Keratinocyte (primary cell): ENCODE measurements at regions not wholly inside any gene's neighbourhood (a gene's known extent, or its start where the extent isn't known, plus 50 kb on each side); places are given as distances from the start of the nearest gene placed in this dataset.

Experiments
- DNase-seq: peaks from one replicate; pipeline ENCODE4 v3.0.0-alpha.2; 2011; ENCODE audit warnings: low read depth, missing footprints, low spot score
- FAIRE-seq: peaks from 2 replicates; lab custom pipeline; 2011; peaks lifted over from hg19 to GRCh38; lab: Jason Lieb, UNC
- H2AFZ ChIP-seq: 2 replicates; pipeline ENCODE4 v1.6.0; 2012; ENCODE audit warnings: low read length, control low read depth, inconsistent platforms; ENCODE audit not compliant: control insufficient read depth
- H3K27ac ChIP-seq: 2 replicates; pipeline ENCODE4 v1.5.1; 2011; ENCODE audit warnings: low read length; ENCODE audit not compliant: control insufficient read depth, insufficient read depth
- H3K27me3 ChIP-seq: 3 replicates; pipeline ENCODE4 v1.6.0; 2011; ENCODE audit warnings: low read length; ENCODE audit not compliant: control insufficient read depth, insufficient read depth; ENCODE audit errors: extremely low read depth
- H3K36me3 ChIP-seq, 2 experiments: 2 replicates in 1 of 2; 3 replicates in 1 of 2; pipeline ENCODE4 v1.5.1; 2011; ENCODE audit warnings: low read length in 2 of 2, mild to moderate bottlenecking in 1 of 2; ENCODE audit not compliant: control insufficient read depth in 2 of 2, insufficient read depth in 2 of 2; ENCODE audit errors: extremely low read depth in 1 of 2
- H3K4me1 ChIP-seq: 3 replicates; pipeline ENCODE4 v1.5.1; 2011; ENCODE audit warnings: low read length; ENCODE audit not compliant: control insufficient read depth, insufficient read depth; ENCODE audit errors: extremely low read depth
- H3K4me2 ChIP-seq: 3 replicates; pipeline ENCODE4 v1.6.0; 2011; ENCODE audit warnings: low read depth, low read length; ENCODE audit not compliant: control insufficient read depth, insufficient read depth; ENCODE audit errors: extremely low read depth
- H3K4me3 ChIP-seq, 3 experiments: fragments of 200-600 bp in 1 of 3; sonication (generic) in 1 of 3; 2 replicates in 2 of 3; 3 replicates in 1 of 3; pipeline ENCODE4 v1.5.1; 2011 to 2016; ENCODE audit warnings: low read length in 3 of 3, mild to moderate bottlenecking in 3 of 3, control low read depth in 2 of 3, inconsistent platforms in 1 of 3, low read depth in 1 of 3, mixed read lengths in 1 of 3, mixed run types in 1 of 3, moderate library complexity in 1 of 3; ENCODE audit not compliant: control insufficient read depth in 2 of 3, insufficient read depth in 2 of 3; ENCODE audit errors: extremely low read depth in 1 of 3
- H3K79me2 ChIP-seq: 2 replicates; pipeline ENCODE4 v1.6.0; 2012; ENCODE audit warnings: low read length; ENCODE audit not compliant: control insufficient read depth, insufficient read depth
- H3K9ac ChIP-seq: 3 replicates; pipeline ENCODE4 v1.6.0; 2011; ENCODE audit warnings: low read length; ENCODE audit not compliant: control insufficient read depth, insufficient read depth; ENCODE audit errors: extremely low read depth
- H3K9me1 ChIP-seq: 3 replicates; pipeline ENCODE4 v1.6.0; 2011; ENCODE audit warnings: low read length; ENCODE audit not compliant: control insufficient read depth, insufficient read depth; ENCODE audit errors: extremely low read depth
- H3K9me3 ChIP-seq: 2 replicates; pipeline ENCODE4 v1.5.1; 2012; ENCODE audit warnings: low read depth, low read length; ENCODE audit not compliant: control insufficient read depth
- H4K20me1 ChIP-seq: 3 replicates; pipeline ENCODE4 v1.6.0; 2011; ENCODE audit warnings: low read length; ENCODE audit not compliant: control insufficient read depth, insufficient read depth; ENCODE audit errors: extremely low read depth
- EZH2 ChIP-seq: IDR thresholded peaks from one replicate; pipeline ENCODE4 v1.6.1; 2012; ENCODE audit warnings: inconsistent platforms, mild to moderate bottlenecking, low read length, moderate library complexity
- dilution Hi-C: fragments of 300-500 bp; cut with MboI; formaldehyde crosslinking; loops from one replicate; pipeline ENCODE4 v1.7.0; 2020; ENCODE audit warnings: low sequenced_read_pairs; ENCODE audit not compliant: extremely low pct_ligation_motif_present
- TF ChIP-seq, protein P1 (sequence below), 3 experiments: IDR thresholded peaks in 1 of 3; conservative IDR thresholded peaks in 1 of 3; optimal IDR thresholded peaks in 1 of 3; 2 replicates in 2 of 3; 3 replicates in 1 of 3; pipeline versions ENCODE3 to v1.5.1; 2011; ENCODE audit warnings: low read length in 3 of 3, mild to moderate bottlenecking in 3 of 3, moderate library complexity in 2 of 3, control low read depth in 1 of 3, inconsistent platforms in 1 of 3; ENCODE audit not compliant: insufficient read depth in 2 of 3; ENCODE audit errors: extremely low read depth in 1 of 3

DNA sequence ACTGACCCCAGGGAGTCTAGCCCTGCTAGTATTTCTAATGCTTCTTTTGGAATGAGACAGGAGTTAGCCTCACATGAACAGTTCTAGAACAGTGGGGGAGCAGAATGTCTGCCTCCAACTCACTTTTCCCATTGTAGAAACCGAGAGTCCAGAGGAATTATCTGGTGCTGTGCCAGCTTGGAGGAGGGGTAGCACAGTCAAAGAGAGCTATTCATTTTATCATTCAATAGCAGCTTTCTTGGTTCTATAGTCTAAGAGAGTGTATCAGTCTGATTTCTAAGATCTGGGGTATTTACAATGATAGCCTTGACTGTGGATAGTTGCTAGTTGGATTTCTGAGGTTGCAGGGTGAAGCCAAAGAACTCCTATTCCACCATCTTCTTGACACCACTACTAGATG lies 448.2 kb downstream of the RFPL4B start:
- no peak for FAIRE-seq
- no peak overlapping the region for H3K4me2 ChIP-seq
- no peaks in the 10 kb centered on the region for H3K4me1 ChIP-seq
- H2AFZ ChIP-seq: no peak overlapping the region
- no peak overlapping the region for H3K9ac ChIP-seq
- no peak for DNase-seq
- no peak overlapping the region for H3K4me3 ChIP-seq
- H3K27ac ChIP-seq: no peak overlapping the region
- H3K36me3 ChIP-seq: no peaks in the 10 kb centered on the region
- dilution Hi-C loops: loop anchor here (25.0 kb wide), 1 partner anchor 1092 kb away; no protein-coding TSS in a partner anchor
- H3K79me2 ChIP-seq: no peaks in the 10 kb centered on the region
- H4K20me1 ChIP-seq: no peaks in the 10 kb centered on the region
- H3K9me1 ChIP-seq: no peaks in the 10 kb centered on the region
- no peak for TF ChIP-seq EZH2
- TF ChIP-seq, protein P1, sequence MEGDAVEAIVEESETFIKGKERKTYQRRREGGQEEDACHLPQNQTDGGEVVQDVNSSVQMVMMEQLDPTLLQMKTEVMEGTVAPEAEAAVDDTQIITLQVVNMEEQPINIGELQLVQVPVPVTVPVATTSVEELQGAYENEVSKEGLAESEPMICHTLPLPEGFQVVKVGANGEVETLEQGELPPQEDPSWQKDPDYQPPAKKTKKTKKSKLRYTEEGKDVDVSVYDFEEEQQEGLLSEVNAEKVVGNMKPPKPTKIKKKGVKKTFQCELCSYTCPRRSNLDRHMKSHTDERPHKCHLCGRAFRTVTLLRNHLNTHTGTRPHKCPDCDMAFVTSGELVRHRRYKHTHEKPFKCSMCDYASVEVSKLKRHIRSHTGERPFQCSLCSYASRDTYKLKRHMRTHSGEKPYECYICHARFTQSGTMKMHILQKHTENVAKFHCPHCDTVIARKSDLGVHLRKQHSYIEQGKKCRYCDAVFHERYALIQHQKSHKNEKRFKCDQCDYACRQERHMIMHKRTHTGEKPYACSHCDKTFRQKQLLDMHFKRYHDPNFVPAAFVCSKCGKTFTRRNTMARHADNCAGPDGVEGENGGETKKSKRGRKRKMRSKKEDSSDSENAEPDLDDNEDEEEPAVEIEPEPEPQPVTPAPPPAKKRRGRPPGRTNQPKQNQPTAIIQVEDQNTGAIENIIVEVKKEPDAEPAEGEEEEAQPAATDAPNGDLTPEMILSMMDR (optimal IDR thresholded peaks at IDR 0.05 in 1 of 3, IDR thresholded peaks at IDR 0.05 in 1 of 3, conservative IDR thresholded peaks at IDR 0.05 in 1 of 3; ENCODE audit: extremely low read depth in 1 of 3, insufficient read depth in 2 of 3, low read length in 3 of 3): no peak
- H3K27me3 ChIP-seq: no peaks in the 10 kb centered on the region
- no peaks in the 10 kb centered on the region for H3K9me3 ChIP-seq

DNA sequence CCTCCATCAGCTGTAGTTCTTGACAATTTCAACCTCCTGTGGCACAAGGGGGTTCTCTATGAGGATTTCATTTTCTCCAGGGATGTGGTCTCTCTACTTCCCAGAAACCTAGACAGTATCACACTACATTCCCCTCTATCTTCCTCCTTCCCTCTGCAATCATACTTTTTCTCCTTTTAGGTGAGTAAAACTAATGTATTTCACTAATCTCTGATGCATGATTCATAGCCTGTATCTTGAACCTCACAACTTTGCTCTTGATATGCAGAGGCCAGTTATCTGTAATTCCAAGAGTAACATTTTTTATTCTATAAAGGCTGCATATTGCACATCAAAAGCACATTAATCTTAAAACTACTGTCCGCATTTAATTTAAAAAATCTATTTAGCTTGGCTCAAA lies 449.6 kb downstream of the RFPL4B start:
- H3K36me3 ChIP-seq: no peaks in the 10 kb centered on the region
- dilution Hi-C loops: loop anchor here (25.0 kb wide), 1 partner anchor 1091 kb away; no protein-coding TSS in a partner anchor
- no peaks in the 10 kb centered on the region for H3K79me2 ChIP-seq
- FAIRE-seq (no peak), DNase-seq (no peak)
- H3K4me1 ChIP-seq: peaks cover 1% of the 10 kb centered on the region
- H3K27me3 ChIP-seq: no peaks in the 10 kb centered on the region
- H3K9me3 ChIP-seq: no peaks in the 10 kb centered on the region
- H2AFZ ChIP-seq: no peak overlapping the region
- H3K9ac ChIP-seq: no peak overlapping the region
- TF ChIP-seq, protein P1 (optimal IDR thresholded peaks at IDR 0.05 in 1 of 3, IDR thresholded peaks at IDR 0.05 in 1 of 3, conservative IDR thresholded peaks at IDR 0.05 in 1 of 3; ENCODE audit: extremely low read depth in 1 of 3, insufficient read depth in 2 of 3, low read length in 3 of 3): no peak
- no peak for TF ChIP-seq EZH2
- no peak overlapping the region for H3K4me2 ChIP-seq
- no peak overlapping the region for H3K4me3 ChIP-seq
- H4K20me1 ChIP-seq: no peaks in the 10 kb centered on the region
- no peak overlapping the region for H3K27ac ChIP-seq
- H3K9me1 ChIP-seq: no peaks in the 10 kb centered on the region
